GM19397 (cell line): ENCODE measurements at regions not wholly inside any gene's neighbourhood (a gene's known extent, or its start where the extent isn't known, plus 50 kb on each side); places are given as distances from the start of the nearest gene placed in this dataset.

ENCODE experiments used
- ATAC-seq: cut with Tn5 transposase; IDR thresholded peaks from one replicate; pipeline ENCODE4 v1.9.1; 2021; ENCODE audit warnings: mild to moderate bottlenecking, moderate library complexity; ENCODE audit not compliant: unreplicated experiment

DNA sequence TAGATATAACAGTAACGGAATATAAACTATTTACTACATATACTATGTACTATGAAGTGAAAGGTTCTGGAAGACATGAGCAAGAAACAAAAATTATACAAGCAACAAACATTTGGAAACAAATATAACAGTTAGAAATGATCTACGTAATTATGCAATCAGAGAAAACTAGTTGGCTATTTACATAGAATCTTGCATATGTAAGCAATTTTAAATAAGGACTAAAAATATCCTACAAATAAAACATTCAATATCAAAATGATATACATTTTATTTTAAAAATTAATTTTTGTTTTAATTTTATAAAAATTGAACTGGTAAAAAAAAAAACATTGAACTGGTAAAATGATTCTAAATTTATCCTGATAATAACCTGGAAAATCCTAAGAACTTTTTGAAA lies 642.5 kb upstream of the PCDH10 start:
- no peak for ATAC-seq

DNA sequence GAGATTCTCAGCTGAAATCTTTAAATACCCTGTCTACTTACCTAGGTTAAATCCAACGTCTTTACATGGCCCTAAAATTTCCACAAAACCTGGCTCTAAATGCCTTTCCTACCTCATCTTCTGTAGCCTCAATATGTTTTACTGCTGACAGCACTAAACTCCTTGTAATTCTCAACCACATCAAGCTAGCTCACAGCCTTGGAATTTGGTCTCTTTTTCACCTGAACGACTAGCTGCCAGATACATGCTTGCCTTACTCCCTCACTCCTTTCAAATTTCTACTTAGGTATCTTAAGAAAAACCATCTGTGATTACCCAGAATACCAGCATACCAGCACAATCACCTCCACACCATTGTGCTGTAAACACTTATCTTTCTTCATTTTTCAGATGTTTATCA lies 635.6 kb upstream of the PCDH10 start:
- no peak for ATAC-seq

DNA sequence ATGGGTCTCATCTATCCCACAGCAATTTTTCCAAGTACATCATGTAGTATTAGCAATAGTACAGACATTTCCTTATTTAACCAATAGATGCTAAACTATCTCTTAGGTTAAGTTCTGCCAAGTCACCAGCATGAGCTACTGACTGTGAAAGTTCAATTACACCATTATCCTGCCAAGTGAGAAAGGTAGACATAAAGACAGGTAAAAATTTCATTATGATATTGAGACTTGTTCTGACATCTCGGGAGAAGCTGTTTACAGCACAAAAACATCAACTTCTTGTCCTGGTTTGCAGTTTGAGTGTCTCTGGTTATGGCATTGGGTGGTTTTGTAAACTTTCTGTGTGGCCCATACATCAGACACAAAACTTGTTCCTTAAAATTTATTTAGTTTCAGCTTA lies 622.4 kb upstream of the PCDH10 start:
- ATAC-seq: no peak

DNA sequence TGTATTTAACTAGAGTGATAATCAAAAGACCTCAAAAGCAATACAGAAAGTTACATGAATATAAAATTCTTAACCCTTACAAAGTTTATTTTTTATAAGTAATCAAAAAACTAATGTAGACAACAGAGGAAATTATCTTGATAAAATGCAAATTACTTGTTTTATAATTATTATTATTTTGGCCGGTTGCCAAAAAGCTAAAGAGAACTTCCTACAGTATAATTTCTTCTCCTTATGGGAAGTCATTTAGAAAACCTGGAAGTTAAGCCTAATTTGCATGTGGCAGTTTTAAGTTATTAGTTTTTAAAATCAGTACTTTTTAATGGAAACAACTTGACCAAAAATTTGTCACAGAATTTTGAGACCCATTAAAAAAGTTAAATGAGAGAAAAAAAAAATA lies 621.3 kb upstream of the PCDH10 start:
- no peak for ATAC-seq

DNA sequence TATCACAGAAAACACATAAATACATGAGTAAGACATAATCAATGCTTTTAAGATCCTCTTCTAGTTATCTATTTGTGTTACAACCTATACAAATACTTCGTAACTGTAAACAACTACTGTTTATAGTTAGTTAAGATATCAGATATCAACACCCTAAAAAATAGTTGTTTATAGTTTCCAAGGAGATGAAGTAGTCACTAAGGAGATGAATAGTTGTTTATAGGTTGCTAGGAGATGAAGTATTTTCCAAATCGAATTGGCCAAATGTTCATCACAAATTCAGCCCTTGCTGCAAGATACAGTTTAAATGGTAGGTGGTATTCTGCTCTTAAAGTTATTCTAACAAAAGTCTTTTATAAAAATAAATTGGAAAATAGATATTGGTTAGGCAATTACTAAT lies 618.2 kb upstream of the PCDH10 start:
- no peak for ATAC-seq

DNA sequence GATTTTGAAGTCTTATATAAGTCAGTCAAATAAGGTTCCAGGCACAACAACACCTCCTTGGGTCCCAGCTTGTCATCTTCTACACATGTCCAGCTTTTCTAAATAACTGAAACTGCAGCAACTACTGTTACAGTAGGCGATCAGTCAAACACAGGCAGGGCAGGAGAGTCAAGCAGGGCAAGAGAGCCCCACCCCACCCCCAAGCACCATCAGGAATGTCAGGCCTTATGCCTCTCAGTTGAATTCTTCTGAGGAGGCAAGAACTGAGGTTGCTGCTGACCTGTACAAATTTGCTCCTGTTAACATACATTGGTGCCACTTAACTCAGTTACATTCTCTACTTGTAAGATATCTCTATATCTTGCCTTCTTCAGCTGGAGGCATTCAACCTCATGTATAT lies 608.8 kb upstream of the PCDH10 start:
- ATAC-seq: no peak

DNA sequence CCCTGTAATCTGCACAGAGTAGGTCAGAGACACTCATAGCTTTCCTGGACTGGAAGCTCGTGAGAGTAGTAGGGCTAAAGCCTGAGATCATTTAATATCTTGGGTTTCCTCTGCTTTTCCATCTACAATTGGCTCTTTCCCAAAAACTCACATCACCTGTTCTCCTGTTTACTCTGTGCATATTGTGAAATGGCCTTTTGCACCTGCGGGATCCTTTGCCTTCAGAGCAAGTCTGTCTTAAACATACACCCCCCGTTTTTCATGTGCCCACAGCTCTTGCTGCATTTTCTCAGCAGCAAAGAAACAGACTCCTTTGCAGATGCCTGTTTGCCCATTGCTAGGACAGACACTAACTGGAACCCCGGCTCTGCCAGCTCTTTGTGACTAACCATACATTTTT lies 608.3 kb upstream of the PCDH10 start:
- no peak for ATAC-seq

DNA sequence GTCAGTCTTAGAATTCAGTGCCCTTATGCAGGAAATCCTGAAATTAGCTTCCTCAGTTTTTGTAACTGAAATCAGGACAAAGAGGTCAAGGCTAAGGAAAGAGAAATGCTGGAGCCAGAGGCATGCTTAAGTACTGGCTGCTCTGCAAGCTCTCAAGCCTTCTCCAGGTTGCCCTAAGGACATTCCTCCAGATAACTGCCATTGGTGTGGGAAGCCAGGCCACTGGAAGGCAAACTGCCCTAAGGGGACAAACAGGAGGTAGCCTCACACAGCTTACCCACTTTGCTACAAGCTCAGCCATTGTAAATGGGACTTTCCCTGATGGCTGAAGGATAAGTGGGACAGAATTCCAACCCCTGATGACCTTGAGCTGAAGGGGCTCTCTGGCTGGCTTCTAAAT lies 606.9 kb upstream of the PCDH10 start:
- ATAC-seq: no peak

DNA sequence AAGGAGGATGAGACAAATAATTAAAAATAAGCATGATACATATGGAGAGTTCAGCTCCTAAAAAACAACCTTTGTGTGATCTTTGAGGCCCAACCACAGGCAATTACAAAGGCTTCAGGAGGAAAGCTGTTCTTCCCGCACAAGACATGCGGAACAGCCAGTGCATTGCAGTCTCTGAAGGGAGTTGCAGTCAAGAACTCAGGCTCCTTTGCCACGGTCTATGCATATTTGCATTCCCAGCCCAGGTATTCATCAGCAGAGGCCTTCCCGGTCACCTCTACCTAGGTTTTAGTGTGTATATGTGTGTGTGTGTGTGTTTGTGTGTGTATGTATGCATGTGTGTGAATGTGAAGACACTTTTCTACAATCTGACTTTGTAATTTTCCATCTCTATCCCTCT lies 600.6 kb upstream of the PCDH10 start:
- ATAC-seq: no peak

DNA sequence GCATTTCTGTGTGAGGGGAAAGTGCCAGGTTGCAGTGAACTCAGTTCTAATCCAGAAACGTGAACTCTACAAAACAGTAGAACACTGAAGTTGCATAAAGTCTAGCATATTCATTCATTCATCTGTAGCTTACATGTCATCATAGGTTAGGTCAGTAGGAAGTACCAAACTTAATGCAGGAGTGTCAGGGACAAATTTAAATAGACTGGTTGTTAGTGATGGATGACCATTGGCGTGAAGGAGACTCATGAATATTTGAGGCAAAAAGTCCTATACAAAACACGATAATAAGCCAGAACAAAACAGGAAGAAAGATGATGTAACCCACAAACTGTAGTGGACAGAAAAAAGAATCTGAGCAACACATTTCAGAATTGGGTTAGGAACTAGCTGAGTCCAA lies 592.8 kb upstream of the PCDH10 start:
- no peak for ATAC-seq

DNA sequence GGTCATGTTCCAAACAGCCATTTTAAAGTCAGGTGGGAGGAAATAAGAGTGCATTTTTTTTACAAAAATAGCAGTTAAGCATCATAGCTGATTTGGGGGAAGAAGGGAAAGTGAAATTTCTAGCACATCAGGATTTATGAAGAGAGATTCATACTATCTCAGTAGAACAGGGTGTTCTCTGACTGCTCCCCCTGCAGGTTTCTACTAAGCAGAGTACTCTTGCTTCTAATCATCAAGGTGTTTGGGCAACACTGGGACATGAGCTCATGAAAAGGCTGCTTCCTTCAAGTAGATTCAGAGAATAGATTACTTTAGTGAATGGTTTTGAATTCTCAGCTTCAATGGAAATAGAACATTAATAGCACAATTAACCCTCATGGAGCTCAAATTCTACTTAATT lies 591.4 kb upstream of the PCDH10 start:
- ATAC-seq: no peak

DNA sequence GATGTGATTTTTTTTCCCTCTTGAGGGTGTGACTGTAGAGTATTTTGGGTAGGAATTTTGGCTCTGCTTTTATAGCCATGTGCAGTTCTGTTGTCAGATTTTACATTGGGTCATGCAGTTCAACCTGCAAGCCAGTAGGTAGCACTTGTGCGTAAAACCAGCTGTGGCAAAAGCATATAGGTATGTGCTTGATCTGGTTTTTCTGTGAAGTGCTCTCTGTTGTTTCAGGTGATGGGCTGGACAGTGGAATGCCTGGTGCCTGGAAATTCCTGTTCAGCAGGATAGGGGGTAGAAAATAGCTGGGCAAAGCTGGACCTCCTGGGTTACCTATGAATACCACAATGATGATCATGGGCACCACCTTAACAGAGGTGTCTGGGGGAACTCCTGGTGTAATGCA lies 584.2 kb upstream of the PCDH10 start:
- no peak for ATAC-seq

DNA sequence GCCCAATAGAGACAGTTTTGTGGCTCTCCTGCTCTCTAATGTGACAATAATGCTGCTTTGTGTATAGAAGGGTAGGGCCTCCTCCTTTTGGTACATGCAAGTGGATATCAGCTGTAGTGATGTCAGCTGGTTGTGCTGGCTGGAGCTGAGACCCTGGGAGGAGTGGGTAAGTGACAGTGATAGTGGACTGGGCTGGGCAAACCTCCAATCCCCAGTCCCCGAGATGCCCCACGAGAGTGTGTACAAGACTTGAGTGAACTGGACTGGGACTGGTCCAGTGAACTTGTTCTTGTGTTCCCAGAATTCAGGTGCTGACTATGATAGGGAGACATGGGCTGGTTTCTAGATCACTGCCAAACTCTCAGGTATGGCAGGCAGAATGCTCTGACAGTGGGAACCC lies 583.6 kb upstream of the PCDH10 start:
- ATAC-seq: no peak

DNA sequence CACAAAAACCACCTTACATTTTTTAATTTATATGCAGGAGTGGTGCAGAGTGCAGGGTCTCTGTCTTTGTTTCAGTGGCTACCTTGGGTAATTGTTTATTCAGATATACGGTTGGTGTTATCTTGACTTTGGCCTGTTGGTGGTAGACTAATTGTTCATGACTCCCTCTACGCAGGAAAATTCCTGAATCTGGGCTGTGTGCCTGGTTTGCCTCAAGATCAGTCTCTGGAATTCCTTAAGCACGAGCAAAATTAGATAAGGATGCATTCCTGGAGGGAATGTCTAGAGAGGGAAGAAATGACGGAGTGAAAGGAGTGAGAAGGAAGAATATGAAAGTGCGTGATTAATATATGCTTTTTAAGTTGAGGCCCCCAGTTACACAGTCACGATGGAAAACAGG lies 576.9 kb upstream of the PCDH10 start:
- ATAC-seq: no peak

DNA sequence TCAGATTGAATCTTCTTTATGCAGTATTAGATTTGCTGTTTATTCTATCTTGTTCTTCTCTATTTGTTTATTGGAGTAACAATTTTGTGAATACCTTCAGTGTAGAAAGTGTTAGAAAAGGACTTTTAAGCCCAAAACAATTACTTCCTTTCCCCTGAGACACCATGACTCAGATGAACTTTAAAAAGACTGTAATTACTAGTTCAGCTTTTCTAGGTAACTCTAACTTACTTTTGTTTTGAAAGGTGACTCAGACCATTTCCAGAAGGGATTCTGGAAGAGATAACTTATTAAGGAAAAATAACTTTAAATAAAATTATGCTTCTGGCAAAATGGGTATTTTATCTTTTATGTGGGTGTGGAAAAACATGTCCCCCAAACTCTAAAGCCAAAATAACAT lies 561.5 kb upstream of the PCDH10 start:
- no peak for ATAC-seq

DNA sequence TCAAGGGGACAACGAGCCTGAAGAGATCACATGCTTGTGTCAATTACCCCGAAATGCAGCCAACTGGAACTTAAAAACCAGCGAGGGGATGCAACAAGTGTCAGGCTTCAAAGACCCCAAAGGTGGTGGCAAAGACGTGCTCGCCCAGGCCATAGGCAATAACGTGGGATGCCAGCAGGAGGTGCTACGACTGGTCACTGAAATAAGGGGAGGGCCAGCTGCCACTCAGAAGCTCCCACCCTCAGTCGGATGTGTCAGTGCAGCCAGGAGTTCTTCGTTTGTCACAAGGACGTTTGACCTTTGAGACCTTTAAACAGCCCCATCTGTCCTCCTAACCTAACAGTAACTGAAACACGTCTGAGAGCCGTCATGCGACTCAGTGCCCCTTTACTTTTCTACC lies 556.8 kb upstream of the PCDH10 start:
- no peak for ATAC-seq

DNA sequence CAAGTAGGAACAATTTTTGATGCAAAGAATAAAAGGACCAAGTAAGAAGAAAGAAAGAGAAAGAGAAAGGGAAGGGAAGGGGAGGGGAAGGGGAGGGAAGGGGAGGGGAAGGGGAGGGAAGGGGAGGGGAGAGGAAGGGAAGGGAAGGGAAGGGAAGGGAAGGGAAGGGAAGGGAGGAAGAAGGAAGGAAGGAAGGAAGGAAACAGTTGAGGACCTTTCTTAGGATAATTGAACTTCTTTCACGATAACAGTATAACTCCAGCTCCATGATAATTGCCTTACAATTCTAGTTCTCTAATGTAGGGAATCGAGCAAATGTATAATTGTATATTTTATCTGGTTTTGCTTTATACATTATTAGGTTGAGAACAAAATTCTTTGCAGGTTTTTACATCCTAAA lies 556.2 kb upstream of the PCDH10 start:
- ATAC-seq: no peak

DNA sequence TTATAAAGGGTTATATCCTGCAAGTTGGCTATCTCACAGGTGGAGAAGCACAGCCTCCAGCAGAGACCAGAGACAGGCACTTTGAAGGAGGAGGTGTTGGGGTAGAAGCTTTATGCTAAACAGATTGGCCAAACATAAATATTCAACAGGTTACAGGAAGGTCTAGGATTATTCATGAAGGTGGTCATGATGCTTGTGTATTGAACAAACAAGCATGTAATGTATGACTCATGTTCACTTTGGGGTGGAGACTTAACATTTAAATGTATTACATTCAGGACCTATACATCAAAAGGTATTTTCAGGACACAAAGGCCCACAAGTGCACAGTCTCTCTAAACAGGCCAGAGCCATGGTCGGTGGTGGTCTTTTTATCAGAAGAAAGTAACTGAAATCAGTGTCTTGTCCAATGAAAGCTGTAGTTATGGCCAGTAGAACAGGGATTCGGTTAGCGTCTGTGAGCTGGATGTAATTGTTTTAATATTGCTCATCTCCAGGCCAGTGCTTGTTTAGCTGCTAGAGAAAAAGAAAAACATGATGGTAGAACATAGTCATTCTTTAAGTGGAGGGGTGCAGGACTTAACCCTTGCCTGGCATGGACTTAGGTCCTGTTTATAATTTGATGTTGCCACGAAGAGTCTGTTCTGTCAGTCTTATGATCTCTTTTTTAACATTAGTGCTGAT lies 555.2 kb upstream of the PCDH10 start:
- no peak for ATAC-seq

DNA sequence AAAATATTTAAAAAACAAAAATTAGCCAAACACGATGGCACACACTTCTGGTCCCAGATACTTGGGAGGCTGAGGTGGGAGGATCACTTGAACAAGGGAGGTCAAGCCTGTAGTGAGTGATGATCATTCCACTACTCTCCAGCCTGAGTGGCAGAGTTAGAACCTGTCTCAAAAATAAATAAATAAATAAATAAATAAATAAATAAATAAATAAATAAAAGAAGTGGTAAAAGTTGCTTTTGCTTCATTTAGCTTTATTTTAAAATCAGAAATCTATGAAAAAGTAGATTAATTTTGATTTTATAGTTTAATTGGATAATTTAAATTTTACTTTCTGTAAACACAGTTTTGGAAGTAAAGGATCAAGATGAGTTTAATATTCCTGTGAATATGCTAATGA lies 552.9 kb upstream of the PCDH10 start:
- ATAC-seq: no peak

DNA sequence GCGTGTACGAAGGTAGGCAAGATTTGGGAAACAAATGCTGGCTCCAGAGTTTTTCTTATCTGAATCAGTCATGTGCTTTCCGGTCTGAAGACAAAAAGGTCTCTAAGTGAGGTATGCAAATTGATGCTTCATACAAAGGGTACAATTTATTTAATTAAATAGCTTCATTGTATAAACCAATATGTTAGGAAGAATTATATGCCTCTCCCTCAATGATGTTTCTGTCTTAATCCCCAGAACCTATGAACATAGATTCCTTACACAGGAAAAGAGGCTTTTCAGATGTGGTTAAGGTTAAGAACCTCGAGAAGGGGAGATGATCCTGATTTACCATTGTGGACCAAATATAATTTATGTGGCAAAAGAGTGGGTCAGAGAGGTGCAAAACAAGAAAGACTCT lies 543.5 kb upstream of the PCDH10 start:
- no peak for ATAC-seq

DNA sequence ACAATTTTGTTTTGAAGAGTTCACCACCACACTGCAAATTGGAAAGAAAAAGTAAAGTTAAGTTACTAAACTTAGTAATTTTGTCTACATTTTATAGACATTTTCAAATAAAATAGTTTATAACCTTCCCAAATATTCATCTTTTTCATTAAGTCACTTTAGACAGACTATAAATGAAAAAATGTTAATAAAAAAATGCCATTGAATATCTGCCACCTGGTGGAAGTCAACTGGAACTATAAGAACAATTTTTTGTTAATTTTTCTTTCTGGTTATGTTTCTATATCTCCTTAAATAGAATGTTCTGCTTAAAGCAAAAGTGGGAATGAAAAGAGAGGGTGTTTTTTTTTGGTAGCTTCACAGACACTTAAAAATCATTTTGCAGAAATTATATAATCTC lies 534.4 kb upstream of the PCDH10 start:
- no peak for ATAC-seq

DNA sequence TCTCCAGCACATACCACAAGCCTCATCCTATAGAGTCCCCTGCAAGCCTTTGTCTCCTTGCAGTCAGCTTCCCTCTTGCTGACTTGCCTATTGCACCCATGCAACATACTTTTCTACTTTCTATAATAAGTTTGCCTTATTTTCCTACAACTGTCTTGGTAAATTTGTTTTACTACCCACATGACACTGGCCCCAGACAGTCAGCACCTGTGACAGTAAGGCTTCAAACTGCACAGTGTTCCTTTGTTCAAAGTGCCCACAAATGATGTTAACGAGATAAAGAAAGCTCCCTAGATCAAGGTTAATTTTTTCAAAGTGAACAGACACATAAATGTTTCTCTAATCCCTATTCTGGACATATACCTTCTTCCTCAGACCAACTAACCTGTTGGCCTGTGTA lies 529.1 kb upstream of the PCDH10 start:
- no peak for ATAC-seq

DNA sequence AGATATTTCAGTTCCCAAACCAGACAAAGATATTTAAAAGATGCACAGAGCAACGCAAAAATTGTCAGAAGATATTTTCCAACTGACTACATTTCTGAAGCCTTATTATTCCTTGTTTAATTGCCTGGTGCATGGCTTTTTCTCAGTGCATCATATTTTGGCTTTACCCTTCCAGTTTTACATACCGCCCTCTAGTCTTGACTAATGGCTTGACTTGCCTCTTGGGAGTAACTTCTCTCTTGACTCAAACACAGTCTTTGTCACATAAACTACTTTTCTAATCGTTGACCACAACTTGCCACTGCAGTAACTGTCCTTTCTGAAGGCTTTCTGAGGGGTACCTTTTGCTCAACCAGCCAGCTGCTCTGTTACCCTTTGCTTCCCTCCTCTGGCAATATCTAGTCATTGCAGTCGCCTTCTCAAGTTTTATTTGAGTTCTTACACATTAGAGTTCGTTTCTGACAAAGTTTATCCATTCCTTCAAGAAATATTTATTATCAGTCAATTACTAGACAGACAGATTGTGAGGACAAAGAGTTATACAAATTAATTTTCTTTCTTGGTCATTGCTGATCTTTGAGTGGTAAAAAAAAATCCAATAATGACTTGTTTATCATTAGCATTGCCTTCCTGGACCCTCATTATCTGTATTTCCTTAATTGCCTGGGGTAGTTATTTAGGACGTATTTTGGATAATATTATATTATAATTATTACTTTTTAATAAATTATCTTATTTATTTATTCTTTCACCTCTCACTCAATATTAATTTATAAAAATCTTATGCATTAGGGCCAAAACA lies 506.9 kb upstream of the PCDH10 start:
- ATAC-seq: no peak
